ENCODE measurements at regions not wholly inside any gene's neighbourhood (a gene's known extent, or its start where the extent isn't known, plus 50 kb on each side); places are given as distances from the start of the nearest gene placed in this dataset.

- TF ChIP-seq, protein P1, sequence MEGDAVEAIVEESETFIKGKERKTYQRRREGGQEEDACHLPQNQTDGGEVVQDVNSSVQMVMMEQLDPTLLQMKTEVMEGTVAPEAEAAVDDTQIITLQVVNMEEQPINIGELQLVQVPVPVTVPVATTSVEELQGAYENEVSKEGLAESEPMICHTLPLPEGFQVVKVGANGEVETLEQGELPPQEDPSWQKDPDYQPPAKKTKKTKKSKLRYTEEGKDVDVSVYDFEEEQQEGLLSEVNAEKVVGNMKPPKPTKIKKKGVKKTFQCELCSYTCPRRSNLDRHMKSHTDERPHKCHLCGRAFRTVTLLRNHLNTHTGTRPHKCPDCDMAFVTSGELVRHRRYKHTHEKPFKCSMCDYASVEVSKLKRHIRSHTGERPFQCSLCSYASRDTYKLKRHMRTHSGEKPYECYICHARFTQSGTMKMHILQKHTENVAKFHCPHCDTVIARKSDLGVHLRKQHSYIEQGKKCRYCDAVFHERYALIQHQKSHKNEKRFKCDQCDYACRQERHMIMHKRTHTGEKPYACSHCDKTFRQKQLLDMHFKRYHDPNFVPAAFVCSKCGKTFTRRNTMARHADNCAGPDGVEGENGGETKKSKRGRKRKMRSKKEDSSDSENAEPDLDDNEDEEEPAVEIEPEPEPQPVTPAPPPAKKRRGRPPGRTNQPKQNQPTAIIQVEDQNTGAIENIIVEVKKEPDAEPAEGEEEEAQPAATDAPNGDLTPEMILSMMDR (conservative IDR thresholded peaks at IDR 0.05; ENCODE audit: low read depth, low read length), result no peak
- TF ChIP-seq EZH2 (IDR thresholded peaks at IDR 0.05; ENCODE audit: borderline replicate concordance, low read depth, low read length, poor library complexity, severe bottlenecking), result no peak
Observed at GRCh38 chr4:177951026-177951425, 508.8 kb upstream of the AGA start.
